H1 (cell line): ENCODE measurements at regions not wholly inside any gene's neighbourhood (a gene's known extent, or its start where the extent isn't known, plus 50 kb on each side); places are given as distances from the start of the nearest gene placed in this dataset.

Source experiments
- CTCF ChIA-PET: fragments of 300-600 bp; sonication (Branson Sonifier 250); formaldehyde crosslinking; loops from one replicate; lab custom pipeline; 2021; ENCODE audit not compliant: partially characterized antibody; lab: Charles Lee
- POLR2A ChIA-PET: fragments of 300-600 bp; sonication (Branson Sonifier 250); formaldehyde crosslinking; loops from one replicate; lab custom pipeline; 2021; ENCODE audit warnings: inconsistent platforms; ENCODE audit not compliant: partially characterized antibody; lab: Charles Lee
- DNase-seq, 2 experiments: peaks; one replicate each; pipeline versions ENCODE4 v3.0.0 to v3.0.0-alpha.2; 2010 to 2022; ENCODE audit warnings: low spot score in 2 of 2, low read depth in 1 of 2, mixed read lengths in 1 of 2
- FAIRE-seq: peaks from 2 replicates; lab custom pipeline; 2011; peaks lifted over from hg19 to GRCh38; lab: Jason Lieb, UNC
- H2AFZ ChIP-seq: 2 replicates; pipeline ENCODE4 v1.8.1; 2012; ENCODE audit warnings: low read length, inconsistent platforms
- H2AK5ac ChIP-seq: 2 replicates; pipeline ENCODE4 v1.6.1; 2013; ENCODE audit warnings: low read depth, low read length
- H2BK120ac ChIP-seq: replicated peaks from 2 replicates; pipeline ENCODE3; 2013; ENCODE audit warnings: low read depth, low read length, inconsistent platforms
- H2BK12ac ChIP-seq: 2 replicates; pipeline ENCODE4 v1.6.1; 2013; ENCODE audit warnings: low read depth, low read length
- H2BK15ac ChIP-seq: 2 replicates; pipeline ENCODE4 v1.6.1; 2013; ENCODE audit warnings: low read length
- H2BK20ac ChIP-seq: 2 replicates; pipeline ENCODE4 v1.6.1; 2013; ENCODE audit warnings: low read length
- H2BK5ac ChIP-seq: 2 replicates; pipeline ENCODE4 v1.6.1; 2013; ENCODE audit warnings: low read depth, low read length
- H3K14ac ChIP-seq: 2 replicates; pipeline ENCODE4 v1.6.1; 2013; ENCODE audit warnings: inconsistent platforms; ENCODE audit not compliant: insufficient read length
- H3K18ac ChIP-seq: 2 replicates; pipeline ENCODE4 v1.6.1; 2013; ENCODE audit warnings: low read length; ENCODE audit errors: extremely low read depth
- H3K23ac ChIP-seq: 2 replicates; pipeline ENCODE4 v1.6.1; 2013; ENCODE audit warnings: inconsistent platforms; ENCODE audit not compliant: insufficient read length
- H3K23me2 ChIP-seq: 2 replicates; pipeline ENCODE4 v1.6.1; 2013; ENCODE audit warnings: low read depth, low read length
- H3K27ac ChIP-seq: 2 replicates; pipeline ENCODE4 v1.6.1; 2011; ENCODE audit warnings: low read depth, low read length, inconsistent platforms
- H3K27me3 ChIP-seq, 4 experiments: replicated peaks in 1 of 4; 1 replicate in 1 of 4; 2 replicates in 3 of 4; pipeline versions ENCODE4 v1.6.1 to v1.8.1; 2011 to 2013; ENCODE audit warnings: low read length in 3 of 4, mild to moderate bottlenecking in 3 of 4, inconsistent platforms in 2 of 4, mixed read lengths in 2 of 4, moderate library complexity in 1 of 4; ENCODE audit not compliant: control insufficient read depth in 3 of 4, insufficient read depth in 3 of 4; ENCODE audit errors: extremely low read depth in 1 of 4
- H3K36me3 ChIP-seq, 4 experiments: 2 replicates each; pipeline versions ENCODE4 v1.6.1 to v1.8.1; 2011 to 2013; ENCODE audit warnings: mild to moderate bottlenecking in 4 of 4, low read length in 3 of 4, moderate library complexity in 2 of 4, control low read depth in 1 of 4, inconsistent platforms in 1 of 4; ENCODE audit not compliant: insufficient read depth in 4 of 4, control insufficient read depth in 2 of 4
- H3K4ac ChIP-seq: replicated peaks from 2 replicates; pipeline ENCODE3; 2013; ENCODE audit warnings: low read length, low read depth, mixed read lengths, inconsistent platforms; ENCODE audit not compliant: insufficient read length
- H3K4me1 ChIP-seq, 4 experiments: replicated peaks in 1 of 4; 1 replicate in 1 of 4; 2 replicates in 3 of 4; pipeline versions ENCODE4 v1.6.1 to v1.8.1; 2011 to 2013; ENCODE audit warnings: low read length in 3 of 4, inconsistent platforms in 2 of 4, mixed read lengths in 1 of 4; ENCODE audit not compliant: insufficient read depth in 4 of 4, control insufficient read depth in 3 of 4
- H3K4me2 ChIP-seq, 2 experiments: 2 replicates each; pipeline versions ENCODE4 v1.6.1 to v1.8.1; 2011 to 2013; ENCODE audit warnings: low read depth in 2 of 2, low read length in 2 of 2, control low read depth in 1 of 2, inconsistent platforms in 1 of 2, mild to moderate bottlenecking in 1 of 2; ENCODE audit not compliant: insufficient read depth in 1 of 2
- H3K4me3 ChIP-seq, 4 experiments: fragments of 200-600, 300-600 bp in 1 of 4; sonication (generic), shearing (Covaris generic), sonication (Bioruptor Twin) in 1 of 4; 2 replicates each; pipeline versions ENCODE4 v1.5.1 to v1.8.1; 2011 to 2016; ENCODE audit warnings: low read length in 4 of 4, low read depth in 3 of 4, control low read depth in 2 of 4, inconsistent platforms in 2 of 4, mild to moderate bottlenecking in 2 of 4, mixed read lengths in 1 of 4, moderate library complexity in 1 of 4; ENCODE audit not compliant: insufficient read depth in 2 of 4; ENCODE audit errors: extremely low read depth in 1 of 4
- H3K56ac ChIP-seq: replicated peaks from 2 replicates; pipeline ENCODE3; 2013; ENCODE audit warnings: low read depth, mild to moderate bottlenecking, mixed read lengths, low read length, inconsistent platforms; ENCODE audit not compliant: insufficient read length
- H3K79me1 ChIP-seq: 2 replicates; pipeline ENCODE4 v1.6.1; 2013; ENCODE audit warnings: low read depth, low read length, control low read depth
- H3K79me2 ChIP-seq, 2 experiments: 2 replicates each; pipeline versions ENCODE4 v1.6.1 to v1.8.1; 2012 to 2013; ENCODE audit warnings: low read length in 2 of 2, mild to moderate bottlenecking in 2 of 2, inconsistent platforms in 1 of 2; ENCODE audit not compliant: insufficient read depth in 2 of 2, control insufficient read depth in 1 of 2
- H3K9ac ChIP-seq, 4 experiments: replicated peaks in 1 of 4; 1 replicate in 1 of 4; 2 replicates in 3 of 4; pipeline versions ENCODE4 v1.6.1 to v1.8.1; 2011 to 2013; ENCODE audit warnings: low read depth in 3 of 4, low read length in 3 of 4, control low read depth in 2 of 4, mild to moderate bottlenecking in 2 of 4, moderate library complexity in 2 of 4, inconsistent platforms in 1 of 4; ENCODE audit errors: extremely low read depth in 1 of 4
- H3K9me3 ChIP-seq, 2 experiments: 2 replicates each; pipeline versions ENCODE4 v1.6.1 to v1.8.1; 2012 to 2013; ENCODE audit warnings: mild to moderate bottlenecking in 2 of 2, moderate library complexity in 2 of 2, control low read depth in 1 of 2, inconsistent platforms in 1 of 2, low read depth in 1 of 2, low read length in 1 of 2, mixed read lengths in 1 of 2; ENCODE audit not compliant: insufficient read depth in 2 of 2
- H4K20me1 ChIP-seq, 2 experiments: replicated peaks in 1 of 2; 2 replicates each; pipeline versions ENCODE3 to v1.8.1; 2011 to 2013; ENCODE audit warnings: inconsistent platforms in 2 of 2, low read length in 2 of 2, mild to moderate bottlenecking in 1 of 2; ENCODE audit not compliant: insufficient read depth in 2 of 2, control insufficient read depth in 1 of 2
- H4K5ac ChIP-seq: 2 replicates; pipeline ENCODE4 v1.6.1; 2013; ENCODE audit warnings: low read length, low read depth, mixed read lengths, inconsistent platforms; ENCODE audit not compliant: insufficient read length
- H4K8ac ChIP-seq: 2 replicates; pipeline ENCODE4 v1.8.0; 2013; ENCODE audit warnings: mild to moderate bottlenecking, moderate library complexity, low read length, inconsistent platforms; ENCODE audit not compliant: insufficient read depth; ENCODE audit errors: extremely low read depth
- H4K91ac ChIP-seq: replicated peaks from 2 replicates; pipeline ENCODE3; 2013; ENCODE audit warnings: low read length, mixed read lengths, inconsistent platforms; ENCODE audit not compliant: insufficient read length
- BCL11A ChIP-seq, 2 experiments: IDR thresholded peaks; one replicate each; pipeline ENCODE4 v1.6.1; 2011; ENCODE audit warnings: low read depth in 2 of 2, low read length in 2 of 2, mild to moderate bottlenecking in 2 of 2
- CHD2 ChIP-seq: IDR thresholded peaks from 2 replicates; pipeline ENCODE4 v1.6.1; 2012; ENCODE audit warnings: low read length, improper control_type of control experiment
- GTF2F1 ChIP-seq: IDR thresholded peaks from 2 replicates; pipeline ENCODE4 v1.6.1; 2012; ENCODE audit warnings: low read depth, low read length, improper control_type of control experiment, borderline replicate concordance
- HDAC2 ChIP-seq, 2 experiments: fragments of 300-600 bp in 1 of 2; sonication (generic) in 1 of 2; IDR thresholded peaks; 2 replicates each; pipeline ENCODE4 v1.6.1; 2011 to 2012; ENCODE audit warnings: low read depth in 2 of 2, low read length in 2 of 2, mild to moderate bottlenecking in 2 of 2, moderate library complexity in 2 of 2, borderline replicate concordance in 1 of 2, inconsistent platforms in 1 of 2
- KDM5A ChIP-seq: fragments of 200-600 bp; IDR thresholded peaks from 2 replicates; pipeline ENCODE4 v1.7.1; 2012; ENCODE audit warnings: mild to moderate bottlenecking, low read length, inconsistent platforms, mixed read lengths
- NANOG ChIP-seq: IDR thresholded peaks from 2 replicates; pipeline ENCODE4 v1.6.1; 2011; ENCODE audit warnings: low read length, low read depth, mild to moderate bottlenecking, inconsistent platforms; ENCODE audit not compliant: insufficient read depth, poor library complexity, severe bottlenecking
- NRF1 ChIP-seq: IDR thresholded peaks from 2 replicates; pipeline ENCODE4 v1.6.1; 2011; ENCODE audit warnings: mild to moderate bottlenecking, low read depth, low read length, improper control_type of control experiment
- TEAD4 ChIP-seq: IDR thresholded peaks from 2 replicates; pipeline ENCODE4 v1.6.1; 2012; ENCODE audit warnings: low read depth, low read length, inconsistent platforms, mixed read lengths
- WGBS, 2 experiments: shearing (Covaris generic) in 1 of 2; methylation state at CpG; one replicate each; pipeline versions ENCODE4 v1.1.6 to v1.1.7; 2013 to 2015; ENCODE audit warnings: low lambda C conversion rate in 2 of 2, mixed read lengths in 2 of 2, inconsistent platforms in 1 of 2, low coverage in 1 of 2, missing lambda C conversion rate in 1 of 2; ENCODE audit not compliant: insufficient replicate concordance in 2 of 2, insufficient coverage in 1 of 2, insufficient read length in 1 of 2; ENCODE audit errors: extremely low coverage in 1 of 2, missing lambda C conversion rate in 1 of 2; 5-methylcytosine and 5-hydroxymethylcytosine counted together

DNA sequence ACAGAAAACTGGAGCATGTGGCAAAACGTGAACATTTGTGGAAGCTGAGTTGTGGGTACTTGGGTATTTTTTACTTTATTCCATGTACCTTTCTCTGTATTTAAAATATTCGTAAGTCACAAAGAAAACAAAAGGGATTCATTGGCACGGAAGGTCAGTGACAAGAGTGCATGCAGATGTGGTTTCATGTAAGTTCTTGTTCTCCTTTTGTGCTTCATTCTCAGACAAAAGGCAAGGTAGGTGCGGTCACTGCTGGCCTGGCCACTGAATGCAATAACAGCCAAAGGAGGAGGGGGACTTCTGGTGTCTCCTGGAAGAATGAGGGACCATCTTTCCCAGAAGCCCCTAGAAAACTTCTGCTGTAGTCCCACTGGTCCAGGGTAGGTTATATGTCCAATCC lies 200.0 kb upstream of the TOPAZ1 start:
- FAIRE-seq, result no peak
- Histone ChIP-seq H2BK120ac (no peak overlapping the region), H4K91ac (no peak overlapping the region), H2BK15ac (no peak overlapping the region), H3K56ac (no peak overlapping the region), H2BK12ac (no peak overlapping the region), H3K4me2 (no peak overlapping the region), H2BK20ac (no peak overlapping the region), H3K9me3 (peaks cover 0 to 7% of the 10 kb centered on the region in 2 experiments; a peak in 2 of 4 replicates), H3K4me1 (no peaks in the 10 kb centered on the region), H2AFZ (no peak overlapping the region), H3K23me2 (no peaks in the 10 kb centered on the region), H4K8ac (no peak overlapping the region), H4K5ac (no peak overlapping the region), H2BK5ac (no peak overlapping the region), H3K27ac (no peak overlapping the region), H4K20me1 (no peaks in the 10 kb centered on the region), H2AK5ac (no peak overlapping the region), H3K27me3 (peaks cover 0 to 2% (median 0%) of the 10 kb centered on the region in 4 experiments; a peak in 1 of 7 replicates), H3K9ac (no peak overlapping the region), H3K79me2 (no peaks in the 10 kb centered on the region; a peak in 1 of 4 replicates), H3K79me1 (no peaks in the 10 kb centered on the region), H3K14ac (no peak overlapping the region), H3K23ac (no peak overlapping the region), H3K4ac (no peak overlapping the region), H3K18ac (no peak overlapping the region), H3K36me3 (no peaks in the 10 kb centered on the region; a peak in 1 of 8 replicates), H3K4me3 (no peak overlapping the region)
- ChIA-PET POLR2A (no interaction called here), CTCF (no interaction called here)
- no peak for DNase-seq
- TF ChIP-seq HDAC2 (IDR thresholded peaks at IDR 0.05; ENCODE audit: borderline replicate concordance in 1 of 2, low read depth in 2 of 2, low read length in 2 of 2) (no peak), NRF1 (no peak), CHD2 (no peak), BCL11A (IDR thresholded peaks at IDR 0.05; ENCODE audit: low read depth in 2 of 2, low read length in 2 of 2) (no peak), KDM5A (no peak), NANOG (no peak), GTF2F1 (no peak), TEAD4 (no peak)
- 83% methylated on average over 4 of the region's 4 CpGs; no CpG with 5 or more reads in 1 of the 2 experiments for WGBS, 2 experiments
